K562 (cell line): ENCODE measurements at regions not wholly inside any gene's neighbourhood (a gene's known extent, or its start where the extent isn't known, plus 50 kb on each side); places are given as distances from the start of the nearest gene placed in this dataset.

Experiments used
- ATAC-seq: fragments of 200-7000 bp; cut with Tn5 transposase; 3 replicates; pipeline ENCODE4 v1.9.1; 2020; ENCODE audit warnings: moderate library complexity
- BruUV-seq: library from RNA; stranded (reverse); fragments of 400-500 nt; replicated peaks from 2 replicates; lab custom pipeline; 2021; lab: Mats Ljungman, UMichigan
- CTCF ChIA-PET: fragments of 300-600 bp; formaldehyde crosslinking; extraction: SDS; loops from one replicate; lab custom pipeline; 2021; ENCODE audit warnings: low intra/inter-chr PET ratio; lab: Yijun Ruan, JAX
- POLR2A ChIA-PET: fragments of 300-600, 350-650 bp; sonication (Branson Sonifier 250); formaldehyde crosslinking; extraction: SDS; loops from one replicate; lab custom pipeline; 2021; ENCODE audit warnings: antibody characterized with exemption, inconsistent platforms; lab: Yijun Ruan, JAX
- DNase-seq, 4 experiments: peaks; one replicate each; pipeline versions ENCODE4 v3.0.0 to v3.0.0-alpha.2; 2011 to 2018; ENCODE audit warnings: low spot score in 3 of 4, mixed read lengths in 3 of 4; ENCODE audit errors: extremely low read depth in 1 of 4
- FAIRE-seq: peaks from 2 replicates; lab custom pipeline; 2011; peaks lifted over from hg19 to GRCh38; lab: Jason Lieb, UNC
- H2AFZ ChIP-seq: 2 replicates; pipeline ENCODE4 v1.6.0; 2011; ENCODE audit warnings: low read depth, low read length, control low read depth, inconsistent platforms
- H3K27ac ChIP-seq: fragments of 200-600 bp; 3 replicates; pipeline ENCODE4 v1.8.0; 2011; ENCODE audit warnings: low read depth, mild to moderate bottlenecking, control low read depth, inconsistent platforms, low read length, moderate library complexity, mixed read lengths; ENCODE audit errors: extremely low read depth
- H3K27me3 ChIP-seq, 2 experiments: fragments of 300-600 bp in 1 of 2; 2 replicates in 1 of 2; 3 replicates in 1 of 2; pipeline versions ENCODE4 v1.6.0 to v1.8.0; 2011; ENCODE audit warnings: inconsistent platforms in 2 of 2, low read length in 2 of 2, mild to moderate bottlenecking in 1 of 2, mixed read lengths in 1 of 2, moderate library complexity in 1 of 2; ENCODE audit not compliant: control insufficient read depth in 2 of 2, insufficient read depth in 2 of 2
- H3K36me3 ChIP-seq: fragments of 300-600 bp; 3 replicates; pipeline ENCODE4 v1.8.0; 2011; ENCODE audit warnings: mild to moderate bottlenecking, low read length, inconsistent platforms; ENCODE audit not compliant: control insufficient read depth, insufficient read depth
- H3K4me1 ChIP-seq, 2 experiments: fragments of 200-600 bp in 1 of 2; replicated peaks in 1 of 2; 2 replicates in 1 of 2; 3 replicates in 1 of 2; pipeline versions ENCODE4 v1.5.1 to v1.8.0; 2011; ENCODE audit warnings: inconsistent platforms in 2 of 2, low read length in 2 of 2, mild to moderate bottlenecking in 1 of 2, mixed read lengths in 1 of 2, moderate library complexity in 1 of 2; ENCODE audit not compliant: control insufficient read depth in 2 of 2, insufficient read depth in 2 of 2
- H3K4me2 ChIP-seq: 2 replicates; pipeline ENCODE4 v1.6.1; 2011; ENCODE audit warnings: low read length, control low read depth, inconsistent platforms, mixed read lengths; ENCODE audit not compliant: insufficient read depth
- H3K4me3 ChIP-seq: fragments of 200-600 bp; sonication (generic), shearing (Covaris generic); 2 replicates; pipeline ENCODE4 v1.5.1; 2016; ENCODE audit warnings: control low read depth, inconsistent platforms
- H3K79me2 ChIP-seq: fragments of 200-600 bp; 3 replicates; pipeline ENCODE4 v1.8.0; 2011; ENCODE audit warnings: low read length, inconsistent platforms; ENCODE audit not compliant: control insufficient read depth, insufficient read depth
- H3K9ac ChIP-seq, 2 experiments: 2 replicates each; pipeline versions ENCODE4 v1.6.0 to v1.6.1; 2011; ENCODE audit warnings: low read depth in 2 of 2, low read length in 2 of 2, control low read depth in 1 of 2, inconsistent platforms in 1 of 2, mild to moderate bottlenecking in 1 of 2, mixed read lengths in 1 of 2; ENCODE audit not compliant: insufficient read depth in 1 of 2
- H3K9me1 ChIP-seq: one replicate; pipeline ENCODE4 v1.6.0; 2011; ENCODE audit warnings: inconsistent platforms, mild to moderate bottlenecking, low read length, moderate library complexity; ENCODE audit not compliant: control insufficient read depth, insufficient read depth
- H3K9me3 ChIP-seq: replicated peaks from 2 replicates; pipeline ENCODE4 v1.5.1; 2011; ENCODE audit warnings: low read depth, low read length, inconsistent platforms; ENCODE audit not compliant: control insufficient read depth, insufficient read depth
- H4K20me1 ChIP-seq: replicated peaks from 2 replicates; pipeline ENCODE4 v1.6.1; 2011; ENCODE audit warnings: low read length, inconsistent platforms, mixed read lengths; ENCODE audit not compliant: control insufficient read depth, insufficient read depth
- GATAD2B ChIP-seq: fragments of 450-650 bp; IDR thresholded peaks from 2 replicates; pipeline ENCODE4 v1.6.1; 2017; ENCODE audit warnings: mild to moderate bottlenecking, borderline replicate concordance
- KDM2B ChIP-seq: fragments of 250-450 bp; sonication (Bioruptor Pico); IDR thresholded peaks from 2 replicates; pipeline ENCODE4 v1.8.0; 2021; ENCODE audit warnings: mild to moderate bottlenecking, moderate library complexity
- PHF21A ChIP-seq: fragments of 450-650 bp; IDR thresholded peaks from 2 replicates; pipeline ENCODE4 v1.6.1; 2017; ENCODE audit warnings: low read depth, borderline replicate concordance
- STAT5B ChIP-seq: fragments of 250-450 bp; sonication (Bioruptor Pico); IDR thresholded peaks from 2 replicates; pipeline ENCODE4 v1.8.0; 2021; ENCODE audit warnings: mild to moderate bottlenecking, inconsistent platforms
- ZC3H4 ChIP-seq: sonication (generic); formaldehyde crosslinking; IDR thresholded peaks from 2 replicates; pipeline ENCODE4 v1.9.0; 2021; ENCODE audit warnings: missing genetic modification reagents, borderline replicate concordance
- ZNF133 ChIP-seq: fragments of 250-450 bp; sonication (Bioruptor Pico); IDR thresholded peaks from 2 replicates; pipeline ENCODE4 v1.4.0; 2020; ENCODE audit warnings: mild to moderate bottlenecking
- ZNF764 ChIP-seq: fragments of 250-450 bp; sonication (Bioruptor Pico); IDR thresholded peaks from 2 replicates; pipeline ENCODE4 v1.4.0; 2020; ENCODE audit warnings: low read depth, mild to moderate bottlenecking, moderate library complexity
- ZZZ3 ChIP-seq: fragments of 450-650 bp; IDR thresholded peaks from 2 replicates; pipeline ENCODE4 v1.6.1; 2016; ENCODE audit warnings: antibody characterized with exemption, mild to moderate bottlenecking, moderate library complexity
- WGBS: fragments of 100-300 bp; shearing (Covaris generic); methylation state at CpG from one replicate; pipeline ENCODE4 v1.1.6; 2016; ENCODE audit warnings: low coverage, mixed read lengths; ENCODE audit not compliant: insufficient coverage; ENCODE audit errors: missing lambda C conversion rate; 5-methylcytosine and 5-hydroxymethylcytosine counted together
- in situ Hi-C: fragments of 300-500 bp; cut with MboI; formaldehyde crosslinking; loops from 4 replicates; pipeline ENCODE4 v1.15.0; 2018; ENCODE audit warnings: inconsistent platforms, mixed read lengths
- intact Hi-C: fragments of 100-400 bp; cut with micrococcal nuclease; formaldehyde crosslinking; loops from 2 replicates; pipeline ENCODE4 v1.14.2; 2022

- WGBS = 0% methylated on average over 1 of the region's 1 CpG
- no peaks in the 10 kb centered on the region for H3K4me1 ChIP-seq
- TF ChIP-seq ZNF764 (CRISPR knock-in tag) (no peak), GATAD2B (no peak), STAT5B (no peak), ZZZ3 (no peak), ZNF133 (CRISPR knock-in tag) (no peak), KDM2B (CRISPR knock-in tag) (no peak)
- H2AFZ ChIP-seq = no peak overlapping the region
- no peak for FAIRE-seq
- no peak overlapping the region for H3K9ac ChIP-seq
- no peaks in the 10 kb centered on the region for H4K20me1 ChIP-seq
- H3K36me3 ChIP-seq = no peaks in the 10 kb centered on the region
- H3K9me3 ChIP-seq = no peaks in the 10 kb centered on the region; the same call in 1 of the 2 replicates
- no peak overlapping the region for H3K4me2 ChIP-seq
- ATAC-seq = no peak
- H3K9me1 ChIP-seq = no peaks in the 10 kb centered on the region
- DNase-seq = no peak
- intact Hi-C loops (no loop called here), in situ Hi-C loops (no loop called here)
- CTCF ChIA-PET = no interaction called here
- no peaks in the 10 kb centered on the region for H3K79me2 ChIP-seq
- no peak overlapping the region for H3K27ac ChIP-seq
- POLR2A ChIA-PET = no interaction called here
- H3K27me3 ChIP-seq = no peaks in the 10 kb centered on the region
- H3K4me3 ChIP-seq = no peak overlapping the region
- BruUV-seq = no TSS peak
Measured at GRCh38 chr1:80656014-80656636, 1144.6 kb upstream of the ADGRL2 start.

DNA sequence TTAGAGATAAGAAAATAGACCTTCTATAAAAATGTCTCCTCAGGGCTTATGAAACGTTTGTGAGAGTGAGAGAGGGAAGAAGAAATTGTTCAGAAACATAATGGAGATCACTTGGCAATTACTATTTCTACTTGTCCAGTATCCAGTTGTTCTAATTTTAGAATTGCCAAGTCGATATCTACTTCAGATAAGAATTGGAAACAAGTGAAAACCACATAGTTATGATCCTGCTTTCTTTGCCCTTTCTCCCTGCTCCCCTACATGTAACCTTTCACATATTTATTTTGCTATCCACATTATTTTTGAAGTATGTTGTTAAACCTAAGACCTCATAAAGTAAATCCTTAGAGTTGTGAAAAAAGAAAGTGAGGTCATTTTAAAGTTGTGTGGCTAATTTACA is 1154.7 kb upstream of the ADGRL2 start:
- intact Hi-C loops = no loop called here
- no peak for FAIRE-seq
- CTCF ChIA-PET = no interaction called here
- H3K9ac ChIP-seq = no peak overlapping the region
- no peak overlapping the region for H3K4me2 ChIP-seq
- POLR2A ChIA-PET = no interaction called here
- no peaks in the 10 kb centered on the region for H4K20me1 ChIP-seq
- no peaks in the 10 kb centered on the region for H3K4me1 ChIP-seq
- TF ChIP-seq ZC3H4 (CRISPR knock-in tag) (no peak), PHF21A (no peak)
- TF ChIP-seq, all 486 proteins: peak for 0
- H3K79me2 ChIP-seq = no peaks in the 10 kb centered on the region
- DNase-seq = no peak
- H3K9me3 ChIP-seq = no peaks in the 10 kb centered on the region
- WGBS = 0% methylated on average over 2 of the region's 2 CpGs
- in situ Hi-C loops = no loop called here
- no peak overlapping the region for H3K27ac ChIP-seq
- no peaks in the 10 kb centered on the region for H3K36me3 ChIP-seq
- H3K27me3 ChIP-seq = no peaks in the 10 kb centered on the region
- no peaks in the 10 kb centered on the region for H3K9me1 ChIP-seq
- no peak overlapping the region for H3K4me3 ChIP-seq
- no peak for ATAC-seq
- no peak overlapping the region for H2AFZ ChIP-seq
- no TSS peak for BruUV-seq
